ENCODE measurements at regions not wholly inside any gene's neighbourhood (a gene's known extent, or its start where the extent isn't known, plus 50 kb on each side); places are given as distances from the start of the nearest gene placed in this dataset.

- peaks cover 82% of the 10 kb centered on the region for H3K79me2 ChIP-seq (ENCODE audit: low read depth)
- peaks cover 3% of the 10 kb centered on the region for H3K36me3 ChIP-seq
- H3F3A ChIP-seq (ENCODE audit: low read depth): no peaks in the 10 kb centered on the region
- H3K27ac ChIP-seq: no peak overlapping the region
- H3K4me2 ChIP-seq: no peak overlapping the region
- Mint-ChIP-seq H3K36me3 (peaks cover 52% of the 10 kb centered on the region), H3K4me1 (peaks cover 17% of the 10 kb centered on the region), H3K27ac (no peak overlapping the region), H3K27me3 (ENCODE audit: insufficient read depth, low read depth) (peaks cover 3% of the 10 kb centered on the region), H3K4me3 (no peak overlapping the region), H3K9me3 (peaks cover 53% of the 10 kb centered on the region)
- H3K4me3 ChIP-seq: no peak overlapping the region
- TF ChIP-seq CTCF (IDR thresholded peaks at IDR 0.05) (no peak), EZH2 (IDR thresholded peaks at IDR 0.05) (no peak), EZH2phosphoT487 (IDR thresholded peaks at IDR 0.05) (no peak)
- H2AFZ ChIP-seq (replicated peaks): no peak overlapping the region
- peaks cover 9% of the 10 kb centered on the region for H4K20me1 ChIP-seq (ENCODE audit: low read depth)
- no peak for DNase-seq (ENCODE audit: low spot score)
- no peaks in the 10 kb centered on the region for H3K27me3 ChIP-seq
- no peak overlapping the region for H3K9ac ChIP-seq
- no peaks in the 10 kb centered on the region for H3K9me3 ChIP-seq (ENCODE audit: low read depth)
- peaks cover 13% of the 10 kb centered on the region for H3K4me1 ChIP-seq
Observed at GRCh38 chr7:112905413-112905812, 115.2 kb upstream of the TMEM168 start.

- H3K79me2 ChIP-seq (ENCODE audit: low read depth): peaks cover 63% of the 10 kb centered on the region
- no peak overlapping the region for H3K27ac Mint-ChIP-seq
- H3K9ac ChIP-seq: no peak overlapping the region
- H3K4me3 Mint-ChIP-seq: no peak overlapping the region
- no peaks in the 10 kb centered on the region for H3K4me1 Mint-ChIP-seq
- no peaks in the 10 kb centered on the region for H3F3A ChIP-seq (ENCODE audit: low read depth)
- no peak overlapping the region for H3K4me2 ChIP-seq
- TF ChIP-seq CTCF (IDR thresholded peaks at IDR 0.05): peak; percentile 79
- TF ChIP-seq EZH2phosphoT487 (IDR thresholded peaks at IDR 0.05): no peak
- no peak overlapping the region for H3K27ac ChIP-seq
- H3K9me3 ChIP-seq (ENCODE audit: low read depth): no peaks in the 10 kb centered on the region
- H3K4me3 ChIP-seq: no peak overlapping the region
- no peaks in the 10 kb centered on the region for H3K4me1 ChIP-seq
- H3K27me3 Mint-ChIP-seq (ENCODE audit: insufficient read depth, low read depth): peaks cover 3% of the 10 kb centered on the region
- peaks cover 3% of the 10 kb centered on the region for H3K36me3 ChIP-seq
- H3K27me3 ChIP-seq: no peaks in the 10 kb centered on the region
- peaks cover 18% of the 10 kb centered on the region for H4K20me1 ChIP-seq (ENCODE audit: low read depth)
- H3K9me3 Mint-ChIP-seq: peaks cover 44% of the 10 kb centered on the region
- H2AFZ ChIP-seq (replicated peaks): no peak overlapping the region
- DNase-seq (ENCODE audit: low spot score): peak; percentile 72
- peaks cover 52% of the 10 kb centered on the region for H3K36me3 Mint-ChIP-seq
Observed at GRCh38 chr7:112898432-112899290, 108.5 kb upstream of the TMEM168 start.

- Histone ChIP-seq H4K20me1 (ENCODE audit: low read depth) (peaks cover 18% of the 10 kb centered on the region), H3K9ac (no peak overlapping the region), H3K9me3 (ENCODE audit: low read depth) (no peaks in the 10 kb centered on the region), H3K4me3 (no peak overlapping the region), H3K79me2 (ENCODE audit: low read depth) (peaks cover 56% of the 10 kb centered on the region), H3K27me3 (no peaks in the 10 kb centered on the region), H2AFZ (replicated peaks) (no peak overlapping the region), H3F3A (ENCODE audit: low read depth) (no peaks in the 10 kb centered on the region), H3K4me1 (no peaks in the 10 kb centered on the region), H3K4me2 (no peak overlapping the region), H3K36me3 (peaks cover 3% of the 10 kb centered on the region), H3K27ac (no peak overlapping the region)
- Mint-ChIP-seq H3K4me3 (no peak overlapping the region), H3K27me3 (ENCODE audit: insufficient read depth, low read depth) (peaks cover 3% of the 10 kb centered on the region), H3K4me1 (no peaks in the 10 kb centered on the region), H3K36me3 (peaks cover 57% of the 10 kb centered on the region), H3K9me3 (peaks cover 42% of the 10 kb centered on the region), H3K27ac (no peak overlapping the region)
- TF ChIP-seq EZH2 (IDR thresholded peaks at IDR 0.05): no peak
- DNase-seq (ENCODE audit: low spot score): no peak
Observed at GRCh38 chr7:112897839-112898431, 107.7 kb upstream of the TMEM168 start.
